ENCODE measurements at regions not wholly inside any gene's neighbourhood (a gene's known extent, or its start where the extent isn't known, plus 50 kb on each side); places are given as distances from the start of the nearest gene placed in this dataset.

DNA sequence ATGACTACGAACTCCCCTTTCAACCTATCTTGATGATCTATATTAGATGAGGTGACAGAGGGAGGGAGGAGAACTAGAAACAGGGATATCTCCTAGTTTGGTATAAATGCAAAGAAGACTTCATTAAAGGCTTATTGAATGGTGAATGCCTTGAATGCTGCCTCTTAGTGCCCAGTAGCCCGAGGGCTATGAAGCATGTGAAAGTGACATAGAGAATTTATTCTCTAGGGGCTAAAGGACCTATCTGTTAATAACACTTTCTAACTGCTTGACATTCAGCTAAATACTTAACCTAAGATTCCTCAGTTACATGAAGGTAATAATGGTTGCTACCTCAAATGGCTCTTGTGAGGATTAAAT lies 764.1 kb downstream of the LTN1 start:
- Histone ChIP-seq H2BK120ac (ENCODE audit: insufficient read depth, low read length, poor library complexity) (no peak overlapping the region), H3K79me2 (ENCODE audit: control insufficient read depth, insufficient read depth, low read length, poor library complexity) (no peaks in the 10 kb centered on the region), H3K23ac (ENCODE audit: low read length) (no peak overlapping the region), H3K14ac (ENCODE audit: low read length) (no peak overlapping the region), H4K12ac (ENCODE audit: low read depth, low read length) (no peak overlapping the region), H3K4me1 (ENCODE audit: control insufficient read depth in 1 of 2, insufficient read depth in 2 of 2, low read length in 2 of 2) (no peaks in the 10 kb centered on the region), H3K9ac (ENCODE audit: low read length) (no peak overlapping the region), H3K4me2 (ENCODE audit: low read length) (no peak overlapping the region), H2AK5ac (ENCODE audit: low read length) (no peak overlapping the region), H2BK12ac (ENCODE audit: low read length) (no peak overlapping the region), H3K4ac (ENCODE audit: low read depth, low read length) (no peak overlapping the region), H4K8ac (ENCODE audit: low read depth, low read length) (no peak overlapping the region), H2AFZ (ENCODE audit: insufficient read depth, low read length, poor library complexity) (no peak overlapping the region), H3K18ac (ENCODE audit: low read length) (no peak overlapping the region), H3K4me3 (ENCODE audit: low read depth, low read length) (no peak overlapping the region), H4K91ac (ENCODE audit: low read depth, low read length) (no peak overlapping the region), H3K27me3 (ENCODE audit: insufficient read depth, low read length) (no peaks in the 10 kb centered on the region), H3K36me3 (ENCODE audit: control insufficient read depth in 1 of 2, insufficient read depth in 2 of 2, low read length in 2 of 2) (no peaks in the 10 kb centered on the region), H3K27ac (ENCODE audit: low read depth, low read length) (no peak overlapping the region), H3K79me1 (ENCODE audit: low read length) (no peaks in the 10 kb centered on the region), H3K9me3 (ENCODE audit: insufficient read depth, low read depth, low read length) (no peaks in the 10 kb centered on the region), H2BK5ac (ENCODE audit: low read depth, low read length, poor library complexity) (no peak overlapping the region)
- WGBS (ENCODE audit: extremely low coverage, insufficient coverage, insufficient read length) = no CpG with 5 or more reads among the region's 2 CpGs
- DNase-seq = peak; percentile 13 to 37

- Histone ChIP-seq H3K9me3 (ENCODE audit: insufficient read depth, low read depth, low read length) (no peaks in the 10 kb centered on the region), H2BK120ac (ENCODE audit: insufficient read depth, low read length, poor library complexity) (no peak overlapping the region)
- no peak for DNase-seq
These were observed 764.6 kb downstream of the LTN1 start for GRCh38 chr21:28227881-28228635.

GRCh38 chr21:28226563-28226962 lies 766.1 kb downstream of the LTN1 start:
- no peak overlapping the region for H4K8ac ChIP-seq (ENCODE audit: low read depth, low read length)
- H3K18ac ChIP-seq (ENCODE audit: low read length) = no peak overlapping the region
- H3K36me3 ChIP-seq (ENCODE audit: control insufficient read depth in 1 of 2, insufficient read depth in 2 of 2, low read length in 2 of 2) = no peaks in the 10 kb centered on the region
- H3K27me3 ChIP-seq (ENCODE audit: insufficient read depth, low read length) = no peaks in the 10 kb centered on the region
- no CpG with 5 or more reads among the region's 2 CpGs for WGBS (ENCODE audit: extremely low coverage, insufficient coverage, insufficient read length)
- no peak overlapping the region for H2BK12ac ChIP-seq (ENCODE audit: low read length)
- no peak overlapping the region for H3K14ac ChIP-seq (ENCODE audit: low read length)
- H3K27ac ChIP-seq (ENCODE audit: low read depth, low read length) = no peak overlapping the region
- no peak overlapping the region for H3K4me3 ChIP-seq (ENCODE audit: low read depth, low read length)
- H3K9me3 ChIP-seq (ENCODE audit: insufficient read depth, low read depth, low read length) = no peaks in the 10 kb centered on the region
- no peak overlapping the region for H3K4me2 ChIP-seq (ENCODE audit: low read length)
- H2BK120ac ChIP-seq (ENCODE audit: insufficient read depth, low read length, poor library complexity) = no peak overlapping the region
- no peak overlapping the region for H2BK5ac ChIP-seq (ENCODE audit: low read depth, low read length, poor library complexity)
- H2AFZ ChIP-seq (ENCODE audit: insufficient read depth, low read length, poor library complexity) = no peak overlapping the region
- DNase-seq = no peak
- no peaks in the 10 kb centered on the region for H3K79me1 ChIP-seq (ENCODE audit: low read length)
- H3K23ac ChIP-seq (ENCODE audit: low read length) = no peak overlapping the region
- H4K12ac ChIP-seq (ENCODE audit: low read depth, low read length) = no peak overlapping the region
- no peak overlapping the region for H4K91ac ChIP-seq (ENCODE audit: low read depth, low read length)
- no peak overlapping the region for H3K9ac ChIP-seq (ENCODE audit: low read length)
- H2AK5ac ChIP-seq (ENCODE audit: low read length) = no peak overlapping the region
- no peak overlapping the region for H3K4ac ChIP-seq (ENCODE audit: low read depth, low read length)
- no peaks in the 10 kb centered on the region for H3K79me2 ChIP-seq (ENCODE audit: control insufficient read depth, insufficient read depth, low read length, poor library complexity)
- no peaks in the 10 kb centered on the region for H3K4me1 ChIP-seq (ENCODE audit: control insufficient read depth in 1 of 2, insufficient read depth in 2 of 2, low read length in 2 of 2)

More at GRCh38 chr21:28227881-28228635, 764.6 kb downstream of the LTN1 start:
- H2AK5ac ChIP-seq (ENCODE audit: low read length) = no peak overlapping the region
- WGBS (ENCODE audit: extremely low coverage, insufficient coverage, insufficient read length) = no CpG with 5 or more reads among the region's 4 CpGs
- H2AFZ ChIP-seq (ENCODE audit: insufficient read depth, low read length, poor library complexity) = no peak overlapping the region
- H3K79me2 ChIP-seq (ENCODE audit: control insufficient read depth, insufficient read depth, low read length, poor library complexity) = no peaks in the 10 kb centered on the region
- no peaks in the 10 kb centered on the region for H3K79me1 ChIP-seq (ENCODE audit: low read length)
- H4K8ac ChIP-seq (ENCODE audit: low read depth, low read length) = no peak overlapping the region
- no peak overlapping the region for H3K23ac ChIP-seq (ENCODE audit: low read length)
- H3K4ac ChIP-seq (ENCODE audit: low read depth, low read length) = no peak overlapping the region
- no peak overlapping the region for H3K9ac ChIP-seq (ENCODE audit: low read length)
- H3K4me3 ChIP-seq (ENCODE audit: low read depth, low read length) = no peak overlapping the region
- no peak overlapping the region for H2BK12ac ChIP-seq (ENCODE audit: low read length)
- H2BK5ac ChIP-seq (ENCODE audit: low read depth, low read length, poor library complexity) = no peak overlapping the region
- H3K14ac ChIP-seq (ENCODE audit: low read length) = no peak overlapping the region
- no peak overlapping the region for H3K18ac ChIP-seq (ENCODE audit: low read length)
- no peak overlapping the region for H3K27ac ChIP-seq (ENCODE audit: low read depth, low read length)
- H3K27me3 ChIP-seq (ENCODE audit: insufficient read depth, low read length) = no peaks in the 10 kb centered on the region
- no peak overlapping the region for H4K12ac ChIP-seq (ENCODE audit: low read depth, low read length)
- H4K91ac ChIP-seq (ENCODE audit: low read depth, low read length) = no peak overlapping the region
- H3K4me1 ChIP-seq (ENCODE audit: control insufficient read depth in 1 of 2, insufficient read depth in 2 of 2, low read length in 2 of 2) = no peaks in the 10 kb centered on the region
- H3K4me2 ChIP-seq (ENCODE audit: low read length) = no peak overlapping the region
- H3K36me3 ChIP-seq (ENCODE audit: control insufficient read depth in 1 of 2, insufficient read depth in 2 of 2, low read length in 2 of 2) = no peaks in the 10 kb centered on the region

DNA sequence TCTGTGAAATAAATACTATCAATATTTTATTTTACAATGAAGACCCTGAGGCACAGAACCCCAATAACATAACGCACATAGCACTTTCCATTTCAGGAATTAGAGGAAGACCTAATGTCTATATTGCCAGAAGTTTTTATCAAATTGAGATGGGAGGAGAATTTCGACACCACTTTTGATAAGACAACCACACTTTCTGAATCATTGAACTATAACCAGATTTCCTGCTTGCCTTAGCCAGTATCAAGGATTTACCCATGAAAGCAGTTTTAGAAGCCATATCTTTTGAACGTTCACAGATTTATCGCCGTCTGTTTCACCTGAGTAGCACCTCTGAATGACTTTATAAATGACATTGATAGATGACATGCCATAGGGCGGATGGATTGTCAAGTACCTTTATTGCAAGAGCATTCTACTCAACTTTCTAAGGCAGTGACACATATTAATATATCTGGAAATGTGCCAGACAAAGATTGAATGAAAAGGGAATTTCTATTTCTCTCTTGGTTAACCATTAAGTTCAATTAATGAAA lies 768.4 kb downstream of the LTN1 start:
- Histone ChIP-seq H3K14ac (ENCODE audit: low read length) (no peak overlapping the region), H3K4ac (ENCODE audit: low read depth, low read length) (no peak overlapping the region), H3K4me2 (ENCODE audit: low read length) (no peak overlapping the region), H4K91ac (ENCODE audit: low read depth, low read length) (no peak overlapping the region), H4K8ac (ENCODE audit: low read depth, low read length) (no peak overlapping the region), H3K79me2 (ENCODE audit: control insufficient read depth, insufficient read depth, low read length, poor library complexity) (no peaks in the 10 kb centered on the region), H3K27ac (ENCODE audit: low read depth, low read length) (no peak overlapping the region), H3K4me1 (ENCODE audit: control insufficient read depth in 1 of 2, insufficient read depth in 2 of 2, low read length in 2 of 2) (no peaks in the 10 kb centered on the region), H3K36me3 (ENCODE audit: control insufficient read depth in 1 of 2, insufficient read depth in 2 of 2, low read length in 2 of 2) (no peaks in the 10 kb centered on the region), H3K79me1 (ENCODE audit: low read length) (no peaks in the 10 kb centered on the region), H3K27me3 (ENCODE audit: insufficient read depth, low read length) (no peaks in the 10 kb centered on the region), H3K23ac (ENCODE audit: low read length) (no peak overlapping the region), H2AFZ (ENCODE audit: insufficient read depth, low read length, poor library complexity) (no peak overlapping the region), H4K12ac (ENCODE audit: low read depth, low read length) (no peak overlapping the region), H2BK5ac (ENCODE audit: low read depth, low read length, poor library complexity) (no peak overlapping the region), H3K18ac (ENCODE audit: low read length) (no peak overlapping the region), H3K9me3 (ENCODE audit: insufficient read depth, low read depth, low read length) (no peaks in the 10 kb centered on the region), H2AK5ac (ENCODE audit: low read length) (no peak overlapping the region), H2BK120ac (ENCODE audit: insufficient read depth, low read length, poor library complexity) (no peak overlapping the region), H3K4me3 (ENCODE audit: low read depth, low read length) (no peak overlapping the region), H3K9ac (ENCODE audit: low read length) (no peak overlapping the region), H2BK12ac (ENCODE audit: low read length) (no peak overlapping the region)
- no CpG with 5 or more reads among the region's 6 CpGs for WGBS (ENCODE audit: extremely low coverage, insufficient coverage, insufficient read length)
- DNase-seq = no peak
